Progenitor cell of endocrine pancreas (in vitro differentiated cells): ENCODE measurements at regions not wholly inside any gene's neighbourhood (a gene's known extent, or its start where the extent isn't known, plus 50 kb on each side); places are given as distances from the start of the nearest gene placed in this dataset.

Experiments
- DNase-seq: peaks from one replicate; pipeline ENCODE4 v3.0.0; 2021; ENCODE audit warnings: low spot score; ENCODE audit not compliant: unreplicated experiment
- H3K27ac Mint-ChIP-seq: 2 replicates; pipeline ENCODE4 v1.8.0; 2021; ENCODE audit warnings: mild to moderate bottlenecking, moderate library complexity, mixed read lengths
- H3K27me3 Mint-ChIP-seq: 2 replicates; pipeline ENCODE4 v1.8.0; 2021; ENCODE audit warnings: mixed read lengths
- H3K36me3 Mint-ChIP-seq: 2 replicates; pipeline ENCODE4 v1.8.0; 2022; ENCODE audit warnings: mixed read lengths; ENCODE audit not compliant: insufficient read depth
- H3K4me1 Mint-ChIP-seq: 2 replicates; pipeline ENCODE4 v1.8.0; 2021; ENCODE audit warnings: low read depth, mixed read lengths
- H3K4me3 Mint-ChIP-seq: 2 replicates; pipeline ENCODE4 v1.8.0; 2021; ENCODE audit warnings: low read depth, mild to moderate bottlenecking, moderate library complexity, mixed read lengths
- H3K9me3 Mint-ChIP-seq: 2 replicates; pipeline ENCODE4 v1.8.0; 2021; ENCODE audit warnings: low read depth, mixed read lengths
- CTCF ChIP-seq: fragments of 200-600 bp; sonication (generic); IDR thresholded peaks from one replicate; pipeline ENCODE4 v1.5.0; 2021; ENCODE audit warnings: antibody characterized with exemption, mild to moderate bottlenecking; ENCODE audit not compliant: unreplicated experiment

GRCh38 chr14:51520087-51520486 lies 131.6 kb upstream of the FRMD6 start:
- no peak for TF ChIP-seq CTCF
- DNase-seq, result no peak
- Mint-ChIP-seq H3K27ac (no peak overlapping the region), H3K36me3 (no peaks in the 10 kb centered on the region), H3K27me3 (no peaks in the 10 kb centered on the region), H3K4me3 (no peak overlapping the region), H3K9me3 (no peaks in the 10 kb centered on the region), H3K4me1 (no peaks in the 10 kb centered on the region)

- H3K4me3 Mint-ChIP-seq, result no peak overlapping the region
- no peaks in the 10 kb centered on the region for H3K36me3 Mint-ChIP-seq
- no peaks in the 10 kb centered on the region for H3K4me1 Mint-ChIP-seq
- no peak overlapping the region for H3K27ac Mint-ChIP-seq
- no peak for TF ChIP-seq CTCF
- H3K27me3 Mint-ChIP-seq, result no peaks in the 10 kb centered on the region
- H3K9me3 Mint-ChIP-seq, result peaks cover 3% of the 10 kb centered on the region
- DNase-seq, result no peak
Observed at GRCh38 chr14:51521764-51522163, 129.9 kb upstream of the FRMD6 start.

GRCh38 chr14:51523243-51523642 lies 128.5 kb upstream of the FRMD6 start:
- Mint-ChIP-seq H3K4me3 (no peak overlapping the region), H3K27me3 (no peaks in the 10 kb centered on the region), H3K9me3 (peaks cover 3% of the 10 kb centered on the region), H3K36me3 (no peaks in the 10 kb centered on the region), H3K4me1 (peaks cover 1% of the 10 kb centered on the region), H3K27ac (no peak overlapping the region)
- no peak for DNase-seq
- TF ChIP-seq CTCF, result no peak

- no peak overlapping the region for H3K27ac Mint-ChIP-seq
- H3K27me3 Mint-ChIP-seq, result no peaks in the 10 kb centered on the region
- no peak overlapping the region for H3K4me3 Mint-ChIP-seq
- H3K9me3 Mint-ChIP-seq, result peaks cover 3% of the 10 kb centered on the region
- H3K36me3 Mint-ChIP-seq, result no peaks in the 10 kb centered on the region
- peaks cover 1% of the 10 kb centered on the region for H3K4me1 Mint-ChIP-seq
- no peak for DNase-seq
- TF ChIP-seq CTCF, result no peak
Observed at GRCh38 chr14:51525739-51526138, 126.0 kb upstream of the FRMD6 start.

GRCh38 chr14:51527073-51527472 lies 124.6 kb upstream of the FRMD6 start:
- Mint-ChIP-seq H3K27ac (no peak overlapping the region), H3K9me3 (peaks cover 3% of the 10 kb centered on the region), H3K27me3 (no peaks in the 10 kb centered on the region), H3K4me1 (peaks cover 1% of the 10 kb centered on the region), H3K4me3 (no peak overlapping the region), H3K36me3 (no peaks in the 10 kb centered on the region)
- no peak for DNase-seq
- TF ChIP-seq CTCF, result no peak

GRCh38 chr14:51529736-51530135 lies 122.0 kb upstream of the FRMD6 start:
- no peak for TF ChIP-seq CTCF
- Mint-ChIP-seq H3K27me3 (no peaks in the 10 kb centered on the region), H3K27ac (no peak overlapping the region), H3K36me3 (no peaks in the 10 kb centered on the region), H3K9me3 (peaks cover 3% of the 10 kb centered on the region), H3K4me1 (peaks cover 12% of the 10 kb centered on the region), H3K4me3 (no peak overlapping the region)
- no peak for DNase-seq
